Chondrocyte (in vitro differentiated cells): ENCODE measurements at regions not wholly inside any gene's neighbourhood (a gene's known extent, or its start where the extent isn't known, plus 50 kb on each side); places are given as distances from the start of the nearest gene placed in this dataset.
"Not testable (repeated sequence)": the region's sequence is repeated elsewhere in the genome, so short reads cannot be mapped to it uniquely, and the experiment has no call there.

Experiments
- DNase-seq: peaks from one replicate; pipeline ENCODE4 v3.0.0; 2021; ENCODE audit warnings: mixed read lengths, low spot score
- H3K27ac Mint-ChIP-seq: one replicate; pipeline ENCODE4 v1.8.0; 2021; ENCODE audit warnings: mild to moderate bottlenecking, moderate library complexity, mixed read lengths; ENCODE audit not compliant: unreplicated experiment
- H3K27me3 Mint-ChIP-seq: 2 replicates; pipeline ENCODE4 v1.8.0; 2021; ENCODE audit warnings: low read depth, mixed read lengths
- H3K36me3 Mint-ChIP-seq: 2 replicates; pipeline ENCODE4 v1.8.0; 2021; ENCODE audit warnings: low read depth, mixed read lengths
- H3K4me1 Mint-ChIP-seq: 2 replicates; pipeline ENCODE4 v1.8.0; 2021; ENCODE audit warnings: low read depth, mild to moderate bottlenecking, mixed read lengths
- H3K4me3 Mint-ChIP-seq: one replicate; pipeline ENCODE4 v1.8.0; 2021; ENCODE audit warnings: mild to moderate bottlenecking, moderate library complexity, mixed read lengths; ENCODE audit not compliant: unreplicated experiment
- H3K9me3 Mint-ChIP-seq: 2 replicates; pipeline ENCODE4 v1.8.0; 2021; ENCODE audit warnings: low read depth, mixed read lengths
- CTCF ChIP-seq: fragments of 200-600 bp; sonication (generic); IDR thresholded peaks from 2 replicates; pipeline ENCODE4 v1.5.0; 2021; ENCODE audit warnings: antibody characterized with exemption, mild to moderate bottlenecking, moderate library complexity

GRCh38 chr5:106443746-106444145 is 1227.0 kb downstream of the EFNA5 start:
- Mint-ChIP-seq H3K27ac (no peak overlapping the region), H3K9me3 (peaks cover 5% of the 10 kb centered on the region), H3K36me3 (no peaks in the 10 kb centered on the region), H3K4me3 (no peak overlapping the region), H3K4me1 (no peaks in the 10 kb centered on the region), H3K27me3 (no peaks in the 10 kb centered on the region)
- no peak for TF ChIP-seq CTCF
- no peak for DNase-seq

GRCh38 chr5:106435185-106435584 is 1235.6 kb downstream of the EFNA5 start:
- Mint-ChIP-seq H3K27ac (no peak overlapping the region), H3K4me1 (no peaks in the 10 kb centered on the region), H3K36me3 (peaks cover 4% of the 10 kb centered on the region), H3K9me3 (peaks cover 15% of the 10 kb centered on the region), H3K27me3 (no peaks in the 10 kb centered on the region), H3K4me3 (no peak overlapping the region)
- TF ChIP-seq CTCF, result no peak
- DNase-seq, result no peak

- H3K27me3 Mint-ChIP-seq, result not testable (repeated sequence)
Observed at GRCh38 chr5:106430733-106431132, 1240.0 kb downstream of the EFNA5 start.

GRCh38 chr5:106423109-106423897 is 1247.4 kb downstream of the EFNA5 start:
- Mint-ChIP-seq H3K27ac (no peak overlapping the region), H3K9me3 (peaks cover 5% of the 10 kb centered on the region), H3K27me3 (no peaks in the 10 kb centered on the region), H3K4me1 (peaks cover 26% of the 10 kb centered on the region), H3K4me3 (no peak overlapping the region), H3K36me3 (no peaks in the 10 kb centered on the region)
- DNase-seq, result peak; percentile 84
- no peak for TF ChIP-seq CTCF

More at GRCh38 chr5:106430733-106431132, 1240.0 kb downstream of the EFNA5 start:
- not testable (repeated sequence) for H3K36me3 Mint-ChIP-seq, H3K4me3 Mint-ChIP-seq, H3K4me1 Mint-ChIP-seq, DNase-seq, H3K27ac Mint-ChIP-seq
- H3K9me3 Mint-ChIP-seq, result peaks cover 21% of the 10 kb centered on the region

- H3K4me3 Mint-ChIP-seq, result no peak overlapping the region
- DNase-seq, result no peak
- no peaks in the 10 kb centered on the region for H3K36me3 Mint-ChIP-seq
- no peak overlapping the region for H3K27ac Mint-ChIP-seq
- H3K4me1 Mint-ChIP-seq, result peaks cover 45% of the 10 kb centered on the region
- no peak for TF ChIP-seq CTCF
- H3K27me3 Mint-ChIP-seq, result no peaks in the 10 kb centered on the region
- H3K9me3 Mint-ChIP-seq, result peaks cover 5% of the 10 kb centered on the region
Observed at GRCh38 chr5:106420102-106420501, 1250.6 kb downstream of the EFNA5 start.

- Mint-ChIP-seq H3K27me3 (no peaks in the 10 kb centered on the region), H3K27ac (peak overlapping the region; percentile 62), H3K36me3 (no peaks in the 10 kb centered on the region), H3K9me3 (peaks cover 5% of the 10 kb centered on the region), H3K4me3 (no peak overlapping the region), H3K4me1 (peaks cover 48% of the 10 kb centered on the region)
- no peak for TF ChIP-seq CTCF
- no peak for DNase-seq
Observed at GRCh38 chr5:106418196-106418595, 1252.5 kb downstream of the EFNA5 start.
